NCI-H2227 (cell line): ENCODE measurements at regions not wholly inside any gene's neighbourhood (a gene's known extent, or its start where the extent isn't known, plus 50 kb on each side); places are given as distances from the start of the nearest gene placed in this dataset.

Experiments
- DNase-seq: peaks from one replicate; lab custom pipeline; 2025; ENCODE audit not compliant: unreplicated experiment; lab: John Stamatoyannopoulos, UW

DNA sequence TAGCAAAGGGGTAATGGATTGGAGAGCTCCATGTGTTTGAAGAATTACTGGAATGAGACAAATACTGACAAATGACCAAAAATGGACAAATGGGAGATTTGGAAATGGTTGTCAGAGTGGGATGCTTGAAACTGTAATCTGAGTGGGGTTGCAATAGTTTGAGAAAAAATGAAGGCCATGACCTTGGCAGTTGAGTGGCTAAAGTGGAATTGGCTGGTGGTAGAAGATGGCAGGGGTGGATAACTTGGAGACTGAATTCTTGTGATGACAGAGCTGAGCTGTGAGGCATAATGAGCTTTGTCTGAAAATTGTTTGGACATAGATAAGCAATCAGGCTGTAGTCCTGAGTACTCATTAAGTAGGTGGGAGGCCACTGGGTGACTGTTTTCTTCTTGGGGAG lies 222.5 kb upstream of the PRICKLE1 start:
- DNase-seq, result no peak

DNA sequence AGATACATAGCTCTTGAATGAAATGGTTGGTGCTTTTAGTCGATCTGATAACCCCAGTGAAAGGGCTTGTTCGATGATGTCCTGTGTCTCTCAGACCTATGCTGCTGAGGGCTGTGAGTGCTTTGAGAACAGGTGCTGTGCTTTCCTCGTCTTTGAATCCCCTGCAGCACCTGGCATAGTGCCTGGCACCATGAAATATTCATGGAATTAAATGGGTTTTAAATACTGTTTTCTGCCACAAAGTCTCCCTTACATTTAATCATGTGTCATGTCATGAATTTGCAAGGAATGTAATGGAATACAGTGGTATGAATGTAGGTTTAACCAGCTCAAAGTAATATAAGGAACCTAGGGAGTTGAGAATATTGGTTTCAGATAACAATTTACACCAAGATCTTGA lies 220.5 kb upstream of the PRICKLE1 start:
- peak; percentile 10 for DNase-seq

GRCh38 chr12:42809226-42809625 lies 219.7 kb upstream of the PRICKLE1 start:
- DNase-seq, result no peak

- DNase-seq, result no peak
Observed at GRCh38 chr12:42807766-42808165, 218.2 kb upstream of the PRICKLE1 start.

GRCh38 chr12:42807251-42807650 lies 217.7 kb upstream of the PRICKLE1 start:
- no peak for DNase-seq

DNA sequence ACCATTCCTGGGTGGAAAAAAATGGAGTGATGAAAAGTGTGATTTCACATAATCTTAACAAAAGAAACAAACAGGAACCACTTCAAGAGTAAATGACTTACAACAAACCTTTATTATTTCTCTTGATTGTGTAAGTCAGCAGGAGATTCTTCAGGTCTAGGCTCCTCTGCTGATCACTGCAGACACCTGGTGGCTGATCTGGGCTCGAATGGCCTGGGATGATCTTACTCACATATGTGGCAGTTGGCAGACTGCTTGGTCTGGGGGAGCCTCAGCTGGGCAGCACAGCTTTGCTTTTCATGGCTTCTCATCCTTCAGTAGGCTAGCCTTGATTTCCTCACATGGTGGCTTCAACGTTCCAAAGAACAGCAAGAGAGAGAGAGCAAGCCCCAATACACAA lies 215.4 kb upstream of the PRICKLE1 start:
- DNase-seq, result no peak

GRCh38 chr12:42802785-42803189 lies 213.2 kb upstream of the PRICKLE1 start:
- DNase-seq, result no peak

DNA sequence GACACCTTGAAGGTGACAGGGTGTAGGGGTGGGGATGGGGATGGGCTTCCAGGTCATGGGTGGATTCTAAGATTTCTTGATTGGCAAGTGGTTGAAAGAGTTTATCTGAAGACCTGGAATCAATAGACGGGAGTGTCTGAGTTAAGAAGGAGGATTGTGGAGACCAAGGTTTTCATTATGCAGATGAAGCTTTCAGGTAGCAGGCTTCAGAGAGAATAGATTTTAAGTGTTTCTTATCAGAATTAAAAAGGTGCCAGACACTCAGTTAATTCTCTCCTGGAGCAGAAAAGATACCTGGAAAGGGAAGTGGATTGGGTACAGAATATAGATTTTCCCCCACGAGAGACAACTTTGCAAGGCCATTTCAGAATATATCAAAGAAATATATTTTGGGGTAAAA lies 211.7 kb upstream of the PRICKLE1 start:
- no peak for DNase-seq

DNA sequence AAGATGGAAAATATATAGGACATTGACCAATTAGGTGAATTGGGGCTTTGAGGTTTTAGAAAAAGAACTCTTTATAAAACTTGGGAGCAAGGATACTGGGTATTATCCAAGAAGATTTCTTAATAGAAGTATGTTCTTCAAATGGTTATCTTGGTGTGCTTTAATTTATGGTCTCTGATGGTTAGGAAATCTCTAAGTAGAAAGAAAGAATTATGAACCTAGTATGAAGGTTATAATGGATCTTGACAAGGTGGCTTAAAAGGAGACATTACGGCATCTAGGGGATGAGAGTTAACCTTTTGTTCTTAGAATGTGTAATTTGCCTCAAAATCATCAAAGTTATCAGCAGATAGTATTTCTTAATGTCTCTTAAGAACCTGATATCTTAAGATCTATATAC lies 210.4 kb upstream of the PRICKLE1 start:
- no peak for DNase-seq

- no peak for DNase-seq
Observed at GRCh38 chr12:42798811-42799438, 209.4 kb upstream of the PRICKLE1 start.

GRCh38 chr12:42794806-42795205 lies 205.3 kb upstream of the PRICKLE1 start:
- DNase-seq, result no peak

GRCh38 chr12:42793166-42793565 lies 203.6 kb upstream of the PRICKLE1 start:
- DNase-seq, result no peak

- DNase-seq, result no peak
Observed at GRCh38 chr12:42792265-42792664, 202.7 kb upstream of the PRICKLE1 start.

DNA sequence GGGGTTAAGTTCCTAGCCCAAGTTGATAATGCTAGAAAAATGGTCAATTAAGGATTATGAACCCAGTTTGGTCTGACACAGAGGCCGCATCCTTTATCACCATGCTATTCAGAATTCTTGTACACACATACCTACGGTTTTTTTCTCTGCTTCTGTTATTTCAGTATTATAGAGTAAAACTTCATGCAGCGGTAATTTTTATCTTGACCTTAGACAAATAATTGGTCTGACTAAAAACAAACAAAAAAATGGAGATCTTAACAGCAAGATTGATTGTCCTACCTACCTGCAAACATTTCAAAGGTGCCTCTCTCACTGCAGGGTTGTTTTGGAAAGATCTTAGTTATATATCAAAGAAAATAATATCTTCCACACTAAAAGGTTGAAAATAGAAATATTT lies 201.9 kb upstream of the PRICKLE1 start:
- DNase-seq, result no peak

GRCh38 chr12:42790761-42791151 lies 201.2 kb upstream of the PRICKLE1 start:
- no peak for DNase-seq

- no peak for DNase-seq
Observed at GRCh38 chr12:42789808-42790760, 200.5 kb upstream of the PRICKLE1 start.

- no peak for DNase-seq
Observed at GRCh38 chr12:42786400-42787148, 197.0 kb upstream of the PRICKLE1 start.

GRCh38 chr12:42785944-42786343 lies 196.4 kb upstream of the PRICKLE1 start:
- DNase-seq, result no peak

- no peak for DNase-seq
Observed at GRCh38 chr12:42780671-42781070, 191.1 kb upstream of the PRICKLE1 start.

- no peak for DNase-seq
Observed at GRCh38 chr12:42779186-42779859, 189.8 kb upstream of the PRICKLE1 start.

GRCh38 chr12:42776396-42776795 lies 186.8 kb upstream of the PRICKLE1 start:
- DNase-seq, result no peak
